Tibial nerve (tissue), 4 donors: ENCODE measurements at regions not wholly inside any gene's neighbourhood (a gene's known extent, or its start where the extent isn't known, plus 50 kb on each side); places are given as distances from the start of the nearest gene placed in this dataset.
A peak's percentile ranks its signal among the peaks of the same experiment; 100 is the strongest.
"Not testable (repeated sequence)": the region's sequence is repeated elsewhere in the genome, so short reads cannot be mapped to it uniquely, and the experiment has no call there.

Experiments used
- DNase-seq, 2 donors: peaks; one replicate each; pipeline ENCODE4 v3.0.0-alpha.2; 2019; ENCODE audit warnings: low spot score in 2 of 2
- H3K27ac ChIP-seq, 4 donors: fragments of 200-600 bp; sonication (generic) in 3 of 4; one replicate each; pipeline ENCODE4 v1.5.1; 2017 to 2019; ENCODE audit warnings: mild to moderate bottlenecking in 1 of 4
- H3K27me3 ChIP-seq, 2 donors: fragments of 200-600 bp; sonication (generic) in 1 of 2; one replicate each; pipeline versions ENCODE4 v1.5.1 to v1.6.0; 2017 to 2019
- H3K36me3 ChIP-seq, 3 donors: fragments of 200-600 bp; sonication (generic); one replicate each; pipeline ENCODE4 v1.5.1; 2018 to 2019
- H3K4me1 ChIP-seq, 4 donors: fragments of 200-600 bp; sonication (generic) in 3 of 4; one replicate each; pipeline ENCODE4 v1.5.1; 2017 to 2019
- H3K4me3 ChIP-seq, 4 donors: fragments of 200-600 bp; sonication (generic) in 3 of 4; one replicate each; pipeline ENCODE4 v1.5.1; 2017 to 2019; ENCODE audit warnings: mild to moderate bottlenecking in 1 of 4, moderate library complexity in 1 of 4
- H3K9me3 ChIP-seq, 4 donors: fragments of 200-600 bp; sonication (generic) in 3 of 4; one replicate each; pipeline ENCODE4 v1.5.1; 2017 to 2019
- CTCF ChIP-seq, 5 experiments: fragments of 200-600 bp in 3 of 5; fragments of 450-650 bp in 2 of 5; sonication (generic) in 3 of 5; IDR thresholded peaks; one replicate each; pipeline ENCODE4 v1.5.1; 2016 to 2019; ENCODE audit warnings: antibody characterized with exemption in 5 of 5, mild to moderate bottlenecking in 3 of 5, moderate library complexity in 2 of 5
- EP300 ChIP-seq, 2 donors: sonication (generic); formaldehyde crosslinking; IDR thresholded peaks; one replicate each; pipeline ENCODE4 v1.6.1; 2017; ENCODE audit warnings: antibody characterized with exemption in 2 of 2, mild to moderate bottlenecking in 1 of 2
- POLR2A ChIP-seq, 2 donors: fragments of 450-650 bp; IDR thresholded peaks; one replicate each; pipeline ENCODE4 v1.6.1; 2017; ENCODE audit warnings: antibody characterized with exemption in 2 of 2, mild to moderate bottlenecking in 2 of 2, moderate library complexity in 2 of 2
- WGBS, 2 donors: methylation state at CpG; one replicate each; pipeline ENCODE4 v1.1.5; 2018; 5-methylcytosine and 5-hydroxymethylcytosine counted together

DNA sequence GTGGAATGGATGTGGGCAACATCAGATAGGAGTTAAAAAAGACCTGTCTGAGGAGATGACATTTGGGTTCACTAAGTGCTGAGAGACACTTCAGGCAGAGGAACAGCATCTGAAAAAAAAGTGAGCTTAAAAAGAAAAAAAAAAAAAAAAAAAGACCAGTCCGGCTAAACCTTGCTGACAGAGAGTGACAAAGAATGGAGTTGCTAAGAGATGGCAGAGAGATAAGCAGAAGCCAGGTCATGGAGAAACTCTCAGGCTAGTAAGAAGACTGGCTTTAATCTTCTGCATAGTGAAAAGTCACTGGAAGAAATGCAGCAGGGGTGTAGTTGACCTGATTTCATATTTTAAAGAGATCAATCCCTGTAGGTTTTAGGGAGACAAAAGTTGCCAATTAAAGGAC is 711.1 kb upstream of the SEMA3D start:
- Histone ChIP-seq H3K9me3 (no peaks in the 10 kb centered on the region), H3K27me3 (no peaks in the 10 kb centered on the region), H3K27ac (no peak overlapping the region), H3K4me3 (no peak overlapping the region), H3K36me3 (no peaks in the 10 kb centered on the region), H3K4me1 (no peaks in the 10 kb centered on the region)
- no peak for DNase-seq
- TF ChIP-seq POLR2A (IDR thresholded peaks at IDR 0.05) (no peak), CTCF (IDR thresholded peaks at IDR 0.05) (no peak), EP300 (IDR thresholded peaks at IDR 0.05) (no peak)
- 65 to 78% methylated on average over 1 of the region's 1 CpG for WGBS, 2 donors

GRCh38 chr7:85896531-85896930 is 709.7 kb upstream of the SEMA3D start:
- Histone ChIP-seq H3K4me1 (no peaks in the 10 kb centered on the region), H3K27ac (no peak overlapping the region), H3K27me3 (no peaks in the 10 kb centered on the region), H3K4me3 (no peak overlapping the region), H3K36me3 (no peaks in the 10 kb centered on the region), H3K9me3 (no peaks in the 10 kb centered on the region)
- no peak for TF ChIP-seq CTCF (IDR thresholded peaks at IDR 0.05)
- no peak for DNase-seq

GRCh38 chr7:85895835-85896234 is 709.0 kb upstream of the SEMA3D start:
- no peaks in the 10 kb centered on the region for H3K4me1 ChIP-seq
- TF ChIP-seq CTCF (IDR thresholded peaks at IDR 0.05), result no peak
- TF ChIP-seq EP300 (IDR thresholded peaks at IDR 0.05), result no peak
- TF ChIP-seq POLR2A (IDR thresholded peaks at IDR 0.05), result no peak
- H3K4me3 ChIP-seq, result no peak overlapping the region
- H3K9me3 ChIP-seq, result no peaks in the 10 kb centered on the region
- 59 to 82% methylated on average over 1 of the region's 1 CpG for WGBS, 2 donors
- DNase-seq, result no peak
- no peak overlapping the region for H3K27ac ChIP-seq
- no peaks in the 10 kb centered on the region for H3K27me3 ChIP-seq
- H3K36me3 ChIP-seq, result no peaks in the 10 kb centered on the region

DNA sequence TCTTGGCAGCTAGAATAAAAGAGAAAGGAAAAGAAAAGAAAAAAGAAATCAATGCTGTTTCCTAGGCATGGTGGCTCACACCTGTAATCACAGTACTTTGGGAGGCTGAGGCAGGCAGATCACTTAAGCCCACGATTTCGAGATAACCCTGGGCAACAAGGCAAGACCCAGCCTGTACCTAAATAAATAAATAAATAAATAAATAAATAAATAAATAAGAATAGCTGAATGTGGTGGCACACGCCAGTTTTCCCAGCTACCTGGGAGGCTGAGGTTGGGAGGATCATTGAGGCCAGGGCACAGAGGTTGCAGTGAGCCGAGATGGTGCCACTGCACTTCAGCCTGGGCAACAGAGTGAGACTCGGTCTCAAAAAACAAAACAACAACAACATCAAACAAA is 705.0 kb upstream of the SEMA3D start:
- H3K9me3 ChIP-seq, H3K27me3 ChIP-seq, H3K4me1 ChIP-seq, H3K36me3 ChIP-seq, H3K4me3 ChIP-seq, DNase-seq, H3K27ac ChIP-seq: not testable (repeated sequence)
- 88 to 90% methylated on average over 5 of the region's 5 CpGs for WGBS, 2 donors

DNA sequence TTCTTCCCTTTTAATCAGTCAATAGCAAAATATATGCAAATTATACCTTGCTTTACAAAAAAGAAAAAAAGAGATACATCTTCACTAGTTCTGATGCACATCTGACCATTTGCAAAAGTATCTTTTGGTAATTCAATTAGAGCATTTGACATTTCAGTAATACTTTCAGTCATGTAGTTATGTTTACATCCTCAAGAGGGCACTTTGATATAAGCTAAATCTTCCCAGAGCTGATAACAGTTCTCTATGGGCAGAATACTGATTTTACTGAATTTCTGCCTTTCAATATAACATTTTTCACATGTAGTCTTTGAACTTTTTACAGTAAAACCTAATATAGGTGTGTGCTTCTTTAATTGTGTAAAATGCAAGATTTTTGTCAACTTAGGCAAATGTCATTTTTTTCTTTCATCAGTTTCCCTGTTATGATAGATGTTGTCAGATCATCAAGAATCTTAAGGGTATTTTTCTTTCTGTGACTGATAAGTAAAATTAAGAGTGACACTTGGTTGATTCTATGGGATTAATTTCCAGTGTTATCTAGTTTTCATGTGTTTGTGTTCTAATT is 703.5 kb upstream of the SEMA3D start:
- TF ChIP-seq CTCF (IDR thresholded peaks at IDR 0.05) (peak; percentile 21 to 49 (median 40)), POLR2A (IDR thresholded peaks at IDR 0.05) (no peak)

GRCh38 chr7:85887133-85887532 is 700.3 kb upstream of the SEMA3D start:
- Histone ChIP-seq H3K4me1 (no peaks in the 10 kb centered on the region), H3K9me3 (no peaks in the 10 kb centered on the region), H3K27me3 (no peaks in the 10 kb centered on the region), H3K4me3 (no peak overlapping the region), H3K36me3 (no peaks in the 10 kb centered on the region), H3K27ac (no peak overlapping the region)
- no peak for DNase-seq
- TF ChIP-seq POLR2A (IDR thresholded peaks at IDR 0.05) (no peak), EP300 (IDR thresholded peaks at IDR 0.05) (no peak), CTCF (IDR thresholded peaks at IDR 0.05) (no peak)

More for the DNA sequence above, 703.5 kb upstream of the SEMA3D start:
- H3K27ac ChIP-seq, result no peak overlapping the region
- no peaks in the 10 kb centered on the region for H3K36me3 ChIP-seq
- no peak overlapping the region for H3K4me3 ChIP-seq
- no peaks in the 10 kb centered on the region for H3K9me3 ChIP-seq
- no peaks in the 10 kb centered on the region for H3K4me1 ChIP-seq
- no peak for DNase-seq
- no peaks in the 10 kb centered on the region for H3K27me3 ChIP-seq
